ENCODE measurements at regions not wholly inside any gene's neighbourhood (a gene's known extent, or its start where the extent isn't known, plus 50 kb on each side); places are given as distances from the start of the nearest gene placed in this dataset.

- H3K4me3 Mint-ChIP-seq, result no peak overlapping the region
- H3K9me3 Mint-ChIP-seq, result no peaks in the 10 kb centered on the region
- DNase-seq, result no peak
- intact Hi-C loops (cut with micrococcal nuclease), result no loop called here
- H3K27ac Mint-ChIP-seq, result no peak overlapping the region
- H3K27me3 Mint-ChIP-seq, result no peaks in the 10 kb centered on the region
- CTCF ChIA-PET, result interaction anchor here (1.7 to 4.3 kb wide), 4 partner anchors 8 to 76 kb away, joined by 6 to 22 read pairs (median 7); no protein-coding TSS in a partner anchor
- H3K36me3 Mint-ChIP-seq, result no peaks in the 10 kb centered on the region
- H3K4me1 Mint-ChIP-seq (ENCODE audit: low read depth), result no peaks in the 10 kb centered on the region
- POLR2A ChIA-PET, result no interaction called here
Observed at GRCh38 chr12:27382924-27383323, 50.3 kb downstream of the BMAL2 start.

DNA sequence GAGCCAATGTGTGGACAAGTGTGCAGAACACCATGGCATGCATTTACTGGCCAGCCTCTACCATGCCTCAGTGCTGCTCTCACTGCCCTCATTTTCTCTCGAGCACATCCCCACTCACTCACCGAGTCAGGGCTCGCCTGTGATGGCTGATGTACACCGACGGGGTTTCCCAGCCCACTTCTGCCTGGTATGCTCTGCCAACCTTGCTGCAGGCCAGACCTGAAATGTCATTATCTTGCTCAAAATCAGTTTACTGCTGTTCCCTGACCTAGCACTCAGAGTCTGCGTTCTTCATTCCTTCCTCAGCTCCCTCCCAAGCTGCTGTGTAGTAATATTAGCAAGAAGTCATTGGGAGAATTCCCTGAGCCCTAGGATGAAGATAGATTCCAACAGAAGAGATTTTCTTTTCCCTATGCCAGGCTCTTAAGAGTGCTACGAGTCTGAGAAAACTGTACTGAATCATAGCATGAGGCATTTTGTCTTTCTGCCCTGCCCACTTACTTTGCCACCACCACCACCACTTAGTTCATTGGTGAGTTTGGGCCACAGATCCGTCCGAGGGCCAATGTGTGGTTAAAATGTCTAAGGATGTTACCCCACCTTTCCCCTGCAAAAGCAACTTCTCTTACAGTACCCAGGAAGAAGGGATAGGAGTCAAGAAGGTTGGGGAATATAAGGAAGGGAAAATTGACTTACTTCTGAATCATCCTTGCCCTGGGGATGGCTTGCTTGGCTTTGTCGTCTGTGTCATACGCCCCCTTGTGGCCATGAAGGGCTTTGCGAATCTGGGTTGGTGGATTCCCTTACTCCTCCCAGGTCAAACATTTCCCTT, 51.0 kb downstream of the BMAL2 start:
- CTCF ChIA-PET, result interaction anchor here (0.8 to 4.3 kb wide), 15 partner anchors 9 to 368 kb away, joined by 3 to 22 read pairs (median 4); no protein-coding TSS in a partner anchor
- H3K4me1 Mint-ChIP-seq (ENCODE audit: low read depth), result no peaks in the 10 kb centered on the region

GRCh38 chr12:27384261-27384590, 51.6 kb downstream of the BMAL2 start:
- no peak overlapping the region for H3K4me3 Mint-ChIP-seq
- no peak for DNase-seq
- H3K9me3 Mint-ChIP-seq, result no peaks in the 10 kb centered on the region
- H3K4me1 Mint-ChIP-seq (ENCODE audit: low read depth), result no peaks in the 10 kb centered on the region
- H3K27ac Mint-ChIP-seq, result no peak overlapping the region
- POLR2A ChIA-PET, result no interaction called here
- intact Hi-C loops (cut with micrococcal nuclease), result loop anchor here (1.0 kb wide), 3 partner anchors 53 to 369 kb away; no protein-coding TSS in a partner anchor
- CTCF ChIA-PET, result interaction anchor here (0.8 to 4.3 kb wide), 17 partner anchors 9 to 368 kb away, joined by 3 to 22 read pairs (median 4); no protein-coding TSS in a partner anchor
- no peaks in the 10 kb centered on the region for H3K36me3 Mint-ChIP-seq
- H3K27me3 Mint-ChIP-seq, result no peaks in the 10 kb centered on the region

More for the DNA sequence above, 51.0 kb downstream of the BMAL2 start:
- H3K9me3 Mint-ChIP-seq, result no peaks in the 10 kb centered on the region
- intact Hi-C loops (cut with micrococcal nuclease), result loop anchor here (1.0 kb wide), 3 partner anchors 52 to 368 kb away; no protein-coding TSS in a partner anchor
- peak; percentile 78 for DNase-seq
- H3K36me3 Mint-ChIP-seq, result no peaks in the 10 kb centered on the region
- H3K27ac Mint-ChIP-seq, result no peak overlapping the region
- H3K4me3 Mint-ChIP-seq, result no peak overlapping the region
- no peaks in the 10 kb centered on the region for H3K27me3 Mint-ChIP-seq
- POLR2A ChIA-PET, result no interaction called here

DNA sequence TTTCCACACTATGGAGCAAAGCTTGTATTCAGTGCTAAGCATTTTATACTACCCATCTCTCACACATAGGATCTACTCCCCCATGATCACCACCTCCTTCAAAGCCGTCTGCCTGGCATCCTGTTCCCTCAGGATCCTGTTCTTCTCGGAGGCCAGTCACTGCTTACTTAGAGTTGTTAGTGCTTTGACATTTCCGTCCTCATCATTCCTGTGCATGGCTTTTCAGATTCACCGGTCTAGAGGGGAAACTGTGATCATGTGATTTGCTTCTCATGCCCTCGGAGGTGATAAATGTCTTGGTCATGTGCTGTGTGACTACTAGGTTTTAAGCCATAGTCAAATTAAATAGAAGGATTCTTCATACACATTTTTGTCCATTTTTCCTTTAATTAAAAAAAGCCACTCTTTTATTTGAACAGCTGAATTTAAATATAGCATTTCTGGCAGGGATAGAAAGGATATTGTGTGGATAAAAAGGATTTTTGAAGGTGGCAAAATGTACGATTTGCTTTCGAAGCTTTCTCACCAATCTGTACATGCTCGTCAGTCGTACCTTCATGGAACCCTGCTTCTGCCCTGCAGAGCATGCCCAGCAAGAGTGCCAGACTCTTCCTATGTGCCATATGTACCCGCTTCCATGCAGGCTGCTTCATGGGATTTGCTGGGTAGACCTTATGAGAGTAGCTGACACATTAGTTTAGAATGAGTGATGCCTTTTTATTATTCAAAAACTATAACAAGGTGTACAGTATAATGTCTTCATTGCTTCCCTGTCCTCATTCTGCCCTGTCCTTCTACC, 53.3 kb downstream of the BMAL2 start:
- intact Hi-C loops (cut with micrococcal nuclease), result no loop called here
- no peak for DNase-seq
- Mint-ChIP-seq H3K9me3 (no peaks in the 10 kb centered on the region), H3K4me3 (no peak overlapping the region), H3K4me1 (ENCODE audit: low read depth) (no peaks in the 10 kb centered on the region), H3K27ac (no peak overlapping the region), H3K27me3 (no peaks in the 10 kb centered on the region), H3K36me3 (peaks cover 1% of the 10 kb centered on the region)
- POLR2A ChIA-PET, result no interaction called here
- CTCF ChIA-PET, result interaction anchor here (0.6 to 4.3 kb wide), 8 partner anchors 11 to 321 kb away, joined by 3 to 22 read pairs (median 4); no protein-coding TSS in a partner anchor

DNA sequence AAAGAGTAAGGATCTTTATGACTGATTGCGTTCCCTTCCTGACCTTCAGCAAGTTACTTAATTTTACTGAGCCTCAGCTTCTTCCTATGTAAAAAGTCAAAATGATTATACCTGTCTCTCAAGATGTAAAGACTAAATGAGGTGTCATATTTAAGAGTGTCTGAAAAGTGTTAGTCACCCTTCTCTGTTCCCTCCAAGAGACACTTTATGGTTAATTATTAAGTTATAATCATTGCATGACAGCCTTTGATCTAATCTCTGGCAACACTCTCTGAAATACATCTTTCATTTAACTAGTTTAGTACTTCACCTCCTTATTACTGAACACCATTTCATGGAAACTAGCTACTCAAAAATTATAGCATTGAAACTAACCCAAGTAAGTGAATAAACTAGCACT, 54.8 kb downstream of the BMAL2 start:
- no peak overlapping the region for H3K4me3 Mint-ChIP-seq
- ChIA-PET POLR2A (no interaction called here), CTCF (interaction anchor here (1.3 kb wide), 1 partner anchor 11 kb away, joined by 5 read pairs; no protein-coding TSS in a partner anchor)
- H3K27ac Mint-ChIP-seq, result no peak overlapping the region
- H3K4me1 Mint-ChIP-seq (ENCODE audit: low read depth), result no peaks in the 10 kb centered on the region
- intact Hi-C loops (cut with micrococcal nuclease), result no loop called here
- peaks cover 1% of the 10 kb centered on the region for H3K36me3 Mint-ChIP-seq
- no peaks in the 10 kb centered on the region for H3K9me3 Mint-ChIP-seq
- DNase-seq, result no peak
- no peaks in the 10 kb centered on the region for H3K27me3 Mint-ChIP-seq

DNA sequence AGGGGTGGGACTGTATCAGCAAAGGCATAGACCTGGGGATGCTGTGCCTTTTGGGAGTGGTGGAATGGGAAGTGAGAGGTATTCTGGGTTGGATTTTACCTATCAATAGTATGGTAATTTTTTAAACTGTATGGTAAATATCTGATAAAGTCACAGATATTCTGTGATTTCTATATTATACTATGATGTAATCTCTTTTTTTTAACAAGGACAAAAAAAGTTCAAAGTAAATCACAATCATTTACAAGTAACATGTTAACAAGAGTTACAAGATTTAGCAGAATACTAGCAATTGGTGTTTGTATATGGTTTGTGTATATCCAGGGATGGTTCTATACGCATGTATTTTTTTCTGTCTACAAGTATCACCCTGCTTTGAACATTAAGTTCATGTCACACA, 56.0 kb downstream of the BMAL2 start:
- Mint-ChIP-seq H3K9me3 (no peaks in the 10 kb centered on the region), H3K27me3 (no peaks in the 10 kb centered on the region), H3K4me3 (no peak overlapping the region), H3K4me1 (ENCODE audit: low read depth) (no peaks in the 10 kb centered on the region), H3K36me3 (peaks cover 1% of the 10 kb centered on the region), H3K27ac (no peak overlapping the region)
- intact Hi-C loops (cut with micrococcal nuclease), result no loop called here
- no peak for DNase-seq
- CTCF ChIA-PET, result interaction anchor here (1.1 kb wide), 1 partner anchor 12 kb away, joined by 3 read pairs; no protein-coding TSS in a partner anchor
- POLR2A ChIA-PET, result no interaction called here

- no peaks in the 10 kb centered on the region for H3K9me3 Mint-ChIP-seq
- POLR2A ChIA-PET, result no interaction called here
Observed at GRCh38 chr12:27394676-27395075, 51.9 kb upstream of the SMCO2 start.

DNA sequence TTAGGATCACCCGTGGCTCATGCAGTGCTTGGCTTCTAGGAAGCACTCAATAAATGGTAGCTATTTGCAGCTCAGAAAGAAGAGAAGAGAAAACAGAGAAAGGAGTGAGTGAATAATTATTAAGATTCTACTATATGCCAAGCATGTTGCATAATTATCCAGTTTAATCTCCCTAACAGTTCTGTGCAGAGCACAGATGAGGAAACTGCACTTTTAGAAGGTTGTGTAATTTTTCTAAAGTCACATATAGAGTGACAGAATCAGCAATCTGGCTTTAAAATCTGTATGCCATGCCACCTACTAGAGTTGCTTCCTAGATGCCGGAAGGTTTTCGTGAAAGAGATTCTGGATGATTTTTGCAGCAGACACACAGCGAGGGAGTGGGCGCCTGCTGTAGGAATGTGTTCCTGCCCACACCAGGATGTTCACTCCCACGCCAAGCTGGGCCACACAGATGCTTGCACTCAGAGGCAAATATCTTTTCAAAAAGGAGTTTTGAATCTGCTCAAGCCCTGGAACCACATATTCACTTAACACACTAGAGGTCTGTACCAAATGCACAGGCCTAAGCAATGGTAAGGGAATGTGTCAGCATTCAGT, 50.2 kb upstream of the SMCO2 start:
- POLR2A ChIA-PET, result no interaction called here
- Mint-ChIP-seq H3K36me3 (no peaks in the 10 kb centered on the region), H3K27ac (no peak overlapping the region), H3K4me1 (ENCODE audit: low read depth) (no peaks in the 10 kb centered on the region), H3K27me3 (peaks cover 4% of the 10 kb centered on the region), H3K9me3 (no peaks in the 10 kb centered on the region), H3K4me3 (no peak overlapping the region)
- no peak for DNase-seq
- intact Hi-C loops (cut with micrococcal nuclease), result no loop called here
- CTCF ChIA-PET, result no interaction called here

More at GRCh38 chr12:27394676-27395075, 51.9 kb upstream of the SMCO2 start:
- Mint-ChIP-seq H3K27me3 (no peaks in the 10 kb centered on the region), H3K4me1 (ENCODE audit: low read depth) (no peaks in the 10 kb centered on the region), H3K27ac (no peak overlapping the region), H3K4me3 (no peak overlapping the region), H3K36me3 (peaks cover 1% of the 10 kb centered on the region)
- intact Hi-C loops (cut with micrococcal nuclease), result no loop called here
- DNase-seq, result no peak
- CTCF ChIA-PET, result interaction anchor here (1.1 kb wide), 1 partner anchor 10 kb away, joined by 3 read pairs; no protein-coding TSS in a partner anchor

All from activated CD4-positive, alpha-beta memory T cell treated with anti-CD3 and anti-CD28 coated beads for 36 hours (primary cell).